Cardiac muscle cell (in vitro differentiated cells and primary cell): ENCODE measurements at regions not wholly inside any gene's neighbourhood (a gene's known extent, or its start where the extent isn't known, plus 50 kb on each side); places are given as distances from the start of the nearest gene placed in this dataset.
"Not testable (repeated sequence)": the region's sequence is repeated elsewhere in the genome, so short reads cannot be mapped to it uniquely, and the experiment has no call there.

ENCODE experiments used
- DNase-seq, 2 donors: peaks; one replicate each; pipeline versions ENCODE4 v3.0.0 to v3.0.0-alpha.2; 2010 to 2017; ENCODE audit warnings: low read depth in 1 of 2, low spot score in 1 of 2
- H3K27ac ChIP-seq: fragments of 200-600 bp; sonication (generic); 2 replicates; pipeline ENCODE4 v1.5.1; 2016
- H3K27me3 ChIP-seq: fragments of 200-600 bp; sonication (generic); 2 replicates; pipeline ENCODE4 v1.6.0; 2016; ENCODE audit warnings: control low read depth
- H3K36me3 ChIP-seq: fragments of 200-600 bp; sonication (generic); 2 replicates; pipeline ENCODE4 v1.5.1; 2016; ENCODE audit warnings: control low read depth
- H3K4me1 ChIP-seq: fragments of 200-600 bp; sonication (generic); 2 replicates; pipeline ENCODE4 v1.8.1; 2017; ENCODE audit warnings: low read depth, mild to moderate bottlenecking, mixed run types
- H3K4me3 ChIP-seq: fragments of 200-600 bp; sonication (generic); 2 replicates; pipeline ENCODE4 v1.5.1; 2016; ENCODE audit warnings: mild to moderate bottlenecking
- H3K9me3 ChIP-seq: fragments of 200-600 bp; sonication (generic); 2 replicates; pipeline ENCODE4 v1.5.1; 2017; ENCODE audit warnings: low read depth, mild to moderate bottlenecking, control low read depth
- CTCF ChIP-seq: IDR thresholded peaks from 2 replicates; pipeline ENCODE4 v1.5.1; 2012; ENCODE audit warnings: low read depth, mild to moderate bottlenecking, low read length

GRCh38 chr2:163970058-163970813 lies 234.4 kb upstream of the FIGN start:
- H3K27me3 ChIP-seq: no peaks in the 10 kb centered on the region
- no peaks in the 10 kb centered on the region for H3K9me3 ChIP-seq
- no peaks in the 10 kb centered on the region for H3K36me3 ChIP-seq
- DNase-seq: no peak
- no peak overlapping the region for H3K4me3 ChIP-seq
- TF ChIP-seq CTCF: no peak
- no peak overlapping the region for H3K27ac ChIP-seq
- no peaks in the 10 kb centered on the region for H3K4me1 ChIP-seq

- not testable (repeated sequence) for H3K27ac ChIP-seq, H3K27me3 ChIP-seq, H3K4me3 ChIP-seq, H3K9me3 ChIP-seq, H3K36me3 ChIP-seq, H3K4me1 ChIP-seq, DNase-seq
Measured at GRCh38 chr2:163964278-163964677, 228.5 kb upstream of the FIGN start.

- H3K4me1 ChIP-seq: no peaks in the 10 kb centered on the region
- H3K36me3 ChIP-seq: no peaks in the 10 kb centered on the region
Measured at GRCh38 chr2:163953390-163953907, 217.6 kb upstream of the FIGN start.

GRCh38 chr2:163951312-163951711 lies 215.5 kb upstream of the FIGN start:
- Histone ChIP-seq H3K27me3 (no peaks in the 10 kb centered on the region), H3K27ac (no peak overlapping the region), H3K36me3 (no peaks in the 10 kb centered on the region), H3K4me3 (no peak overlapping the region), H3K4me1 (no peaks in the 10 kb centered on the region), H3K9me3 (no peaks in the 10 kb centered on the region)
- TF ChIP-seq CTCF: no peak
- DNase-seq: no peak

More at GRCh38 chr2:163953390-163953907, 217.6 kb upstream of the FIGN start:
- Histone ChIP-seq H3K9me3 (no peaks in the 10 kb centered on the region), H3K27ac (no peak overlapping the region), H3K4me3 (no peak overlapping the region), H3K27me3 (no peaks in the 10 kb centered on the region)
- no peak for TF ChIP-seq CTCF
- DNase-seq: no peak

- Histone ChIP-seq H3K27me3 (no peaks in the 10 kb centered on the region), H3K9me3 (no peaks in the 10 kb centered on the region), H3K27ac (no peak overlapping the region), H3K4me3 (no peak overlapping the region), H3K36me3 (no peaks in the 10 kb centered on the region), H3K4me1 (no peaks in the 10 kb centered on the region)
- TF ChIP-seq CTCF: no peak
- DNase-seq: no peak
Measured at GRCh38 chr2:163949693-163950092, 213.9 kb upstream of the FIGN start.

- H3K36me3 ChIP-seq: no peaks in the 10 kb centered on the region
- no peaks in the 10 kb centered on the region for H3K9me3 ChIP-seq
- no peak for DNase-seq
- no peaks in the 10 kb centered on the region for H3K4me1 ChIP-seq
- no peak for TF ChIP-seq CTCF
- H3K27ac ChIP-seq: no peak overlapping the region
- H3K4me3 ChIP-seq: no peak overlapping the region
- no peaks in the 10 kb centered on the region for H3K27me3 ChIP-seq
Measured at GRCh38 chr2:163944347-163944737, 208.5 kb upstream of the FIGN start.
